ENCODE measurements at regions not wholly inside any gene's neighbourhood (a gene's known extent, or its start where the extent isn't known, plus 50 kb on each side); places are given as distances from the start of the nearest gene placed in this dataset.

- TF ChIP-seq CTCF (IDR thresholded peaks at IDR 0.05; ENCODE audit: borderline replicate concordance, extremely low read depth, low read length, poor library complexity, severe bottlenecking) (no peak), EZH2 (IDR thresholded peaks at IDR 0.05; ENCODE audit: borderline replicate concordance, low read depth, low read length, severe bottlenecking) (no peak)
Observed at GRCh38 chr15:93780073-93780472, 451.3 kb upstream of the MCTP2 start.
